Caco-2 (cell line): ENCODE measurements at regions not wholly inside any gene's neighbourhood (a gene's known extent, or its start where the extent isn't known, plus 50 kb on each side); places are given as distances from the start of the nearest gene placed in this dataset.

Source experiments
- BruUV-seq: library from RNA; stranded (reverse); fragments of 400-500 nt; replicated peaks from 2 replicates; lab custom pipeline; 2021; lab: Mats Ljungman, UMichigan
- CTCF ChIA-PET: fragments of 300-600 bp; sonication (Branson Sonifier 250); formaldehyde crosslinking; loops from one replicate; lab custom pipeline; 2022; ENCODE audit warnings: antibody characterized with exemption; lab: Charles Lee
- POLR2A ChIA-PET: fragments of 300-600 bp; sonication (Branson Sonifier 250); formaldehyde crosslinking; loops from one replicate; lab custom pipeline; 2022; ENCODE audit warnings: antibody characterized with exemption; lab: Charles Lee
- DNase-seq, 2 experiments: peaks; one replicate each; pipeline versions ENCODE4 v3.0.0 to v3.0.0-alpha.2; 2020 to 2022
- H3K27me3 ChIP-seq: replicated peaks from 2 replicates; pipeline ENCODE4 v1.6.0; 2011; ENCODE audit warnings: low read length; ENCODE audit not compliant: control insufficient read depth, insufficient read depth
- H3K36me3 ChIP-seq: 2 replicates; pipeline ENCODE4 v1.5.1; 2011; ENCODE audit warnings: low read length; ENCODE audit not compliant: control insufficient read depth, insufficient read depth
- H3K4me1 ChIP-seq: fragments of 250-450 bp; sonication (Bioruptor Pico); 2 replicates; pipeline ENCODE4 v1.5.1; 2020; ENCODE audit warnings: mild to moderate bottlenecking
- H3K4me3 ChIP-seq: 2 replicates; pipeline ENCODE4 v1.5.1; 2011; ENCODE audit warnings: low read depth, mild to moderate bottlenecking, control low read depth, low read length
- H3K9me3 ChIP-seq: fragments of 250-450 bp; sonication (Bioruptor Pico); 2 replicates; pipeline ENCODE4 v1.5.1; 2020; ENCODE audit warnings: mild to moderate bottlenecking, moderate library complexity
- H3K27ac Mint-ChIP-seq: one replicate; pipeline ENCODE4 v1.8.0; 2022; ENCODE audit warnings: mixed read lengths; ENCODE audit not compliant: unreplicated experiment
- H3K27me3 Mint-ChIP-seq: one replicate; pipeline ENCODE4 v1.8.0; 2022; ENCODE audit warnings: mixed read lengths; ENCODE audit not compliant: insufficient read depth, unreplicated experiment
- H3K36me3 Mint-ChIP-seq: one replicate; pipeline ENCODE4 v1.8.0; 2022; ENCODE audit warnings: mild to moderate bottlenecking, mixed read lengths; ENCODE audit not compliant: insufficient read depth, unreplicated experiment
- H3K4me1 Mint-ChIP-seq: one replicate; pipeline ENCODE4 v1.8.0; 2022; ENCODE audit warnings: low read depth, mixed read lengths; ENCODE audit not compliant: unreplicated experiment
- H3K4me3 Mint-ChIP-seq: one replicate; pipeline ENCODE4 v1.8.0; 2022; ENCODE audit warnings: mild to moderate bottlenecking, moderate library complexity, mixed read lengths; ENCODE audit not compliant: unreplicated experiment
- H3K9me3 Mint-ChIP-seq: one replicate; pipeline ENCODE4 v1.8.0; 2022; ENCODE audit warnings: mixed read lengths; ENCODE audit not compliant: unreplicated experiment
- intact Hi-C: fragments of 100-400 bp; cut with micrococcal nuclease; formaldehyde crosslinking; loops from one replicate; pipeline ENCODE4 v1.10.0; 2022; ENCODE audit not compliant: unreplicated experiment
- TF ChIP-seq, protein P1 (sequence below), 2 experiments: fragments of 200-600 bp in 1 of 2; IDR thresholded peaks; 1 replicate in 1 of 2; 2 replicates in 1 of 2; pipeline versions ENCODE4 v1.5.1 to v1.8.0; 2011 to 2022; ENCODE audit warnings: antibody characterized with exemption in 1 of 2, control low read depth in 1 of 2, inconsistent platforms in 1 of 2, low read depth in 1 of 2, low read length in 1 of 2, mild to moderate bottlenecking in 1 of 2, moderate library complexity in 1 of 2; ENCODE audit not compliant: insufficient read depth in 1 of 2, severe bottlenecking in 1 of 2, unreplicated experiment in 1 of 2

DNA sequence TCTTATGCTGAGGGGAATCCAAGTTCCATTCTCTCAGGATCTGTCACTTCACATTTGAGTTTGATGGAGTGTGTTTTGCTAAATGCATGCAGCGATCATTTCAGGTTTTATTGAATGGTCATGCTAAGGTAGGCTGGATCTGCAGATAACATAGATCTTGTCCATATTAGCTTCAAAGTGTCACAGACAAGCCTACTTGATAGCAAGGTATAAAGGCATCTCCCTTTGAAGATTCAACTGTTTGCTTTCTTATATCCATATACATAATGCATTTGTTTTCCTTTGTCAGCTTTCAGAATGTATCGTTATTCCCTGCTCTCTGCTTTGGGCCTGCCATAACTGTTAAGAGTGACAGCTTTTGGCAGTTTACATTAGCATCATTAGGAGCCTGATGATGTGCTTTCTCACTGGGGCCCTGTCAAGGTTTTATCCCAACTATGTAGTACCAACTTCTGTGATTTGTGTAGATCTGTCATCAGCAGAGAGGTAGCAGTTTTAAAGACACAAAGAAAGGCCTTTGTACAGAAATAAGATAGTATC lies 604.3 kb upstream of the CDH7 start:
- Histone ChIP-seq H3K9me3 (no peaks in the 10 kb centered on the region), H3K4me3 (no peak overlapping the region), H3K27me3 (no peaks in the 10 kb centered on the region), H3K4me1 (no peaks in the 10 kb centered on the region), H3K36me3 (no peaks in the 10 kb centered on the region)
- TF ChIP-seq, protein P1, sequence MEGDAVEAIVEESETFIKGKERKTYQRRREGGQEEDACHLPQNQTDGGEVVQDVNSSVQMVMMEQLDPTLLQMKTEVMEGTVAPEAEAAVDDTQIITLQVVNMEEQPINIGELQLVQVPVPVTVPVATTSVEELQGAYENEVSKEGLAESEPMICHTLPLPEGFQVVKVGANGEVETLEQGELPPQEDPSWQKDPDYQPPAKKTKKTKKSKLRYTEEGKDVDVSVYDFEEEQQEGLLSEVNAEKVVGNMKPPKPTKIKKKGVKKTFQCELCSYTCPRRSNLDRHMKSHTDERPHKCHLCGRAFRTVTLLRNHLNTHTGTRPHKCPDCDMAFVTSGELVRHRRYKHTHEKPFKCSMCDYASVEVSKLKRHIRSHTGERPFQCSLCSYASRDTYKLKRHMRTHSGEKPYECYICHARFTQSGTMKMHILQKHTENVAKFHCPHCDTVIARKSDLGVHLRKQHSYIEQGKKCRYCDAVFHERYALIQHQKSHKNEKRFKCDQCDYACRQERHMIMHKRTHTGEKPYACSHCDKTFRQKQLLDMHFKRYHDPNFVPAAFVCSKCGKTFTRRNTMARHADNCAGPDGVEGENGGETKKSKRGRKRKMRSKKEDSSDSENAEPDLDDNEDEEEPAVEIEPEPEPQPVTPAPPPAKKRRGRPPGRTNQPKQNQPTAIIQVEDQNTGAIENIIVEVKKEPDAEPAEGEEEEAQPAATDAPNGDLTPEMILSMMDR (IDR thresholded peaks at IDR 0.05; ENCODE audit: insufficient read depth in 1 of 2, low read depth in 1 of 2, low read length in 1 of 2, severe bottlenecking in 1 of 2, unreplicated experiment in 1 of 2), result no peak
- intact Hi-C loops, result no loop called here
- no peaks in the 10 kb centered on the region for H3K36me3 Mint-ChIP-seq
- no TSS peak for BruUV-seq
- ChIA-PET CTCF (no interaction called here), POLR2A (no interaction called here)
- no peaks in the 10 kb centered on the region for H3K27me3 Mint-ChIP-seq
- DNase-seq, result no peak
- H3K9me3 Mint-ChIP-seq, result no peaks in the 10 kb centered on the region
- H3K27ac Mint-ChIP-seq, result no peak overlapping the region
- no peak overlapping the region for H3K4me3 Mint-ChIP-seq
- H3K4me1 Mint-ChIP-seq, result no peaks in the 10 kb centered on the region

DNA sequence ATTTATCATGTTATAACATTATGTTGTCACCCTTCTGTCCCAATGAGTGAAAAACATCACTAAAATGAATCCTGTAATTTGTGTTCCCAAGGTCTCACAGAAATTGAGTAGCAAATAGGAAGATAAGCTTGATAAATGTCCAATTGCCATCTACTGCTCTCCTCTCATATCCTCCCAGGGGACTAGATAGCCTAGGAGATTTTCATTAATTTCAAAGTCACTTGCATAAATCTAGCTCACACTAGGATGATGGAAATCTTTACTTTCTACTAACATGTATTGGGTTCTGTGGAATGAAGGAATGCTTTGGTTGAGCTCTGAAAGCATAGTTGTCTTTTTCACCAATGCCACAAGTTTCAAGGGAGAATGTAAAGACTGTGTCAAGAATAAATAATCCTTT lies 605.5 kb upstream of the CDH7 start:
- POLR2A ChIA-PET, result no interaction called here
- intact Hi-C loops, result no loop called here
- no peak overlapping the region for H3K4me3 Mint-ChIP-seq
- no peaks in the 10 kb centered on the region for H3K36me3 ChIP-seq
- H3K4me1 Mint-ChIP-seq, result no peaks in the 10 kb centered on the region
- no peaks in the 10 kb centered on the region for H3K9me3 Mint-ChIP-seq
- CTCF ChIA-PET, result no interaction called here
- H3K27me3 Mint-ChIP-seq, result no peaks in the 10 kb centered on the region
- no peak for DNase-seq
- no TSS peak for BruUV-seq
- H3K4me1 ChIP-seq, result no peaks in the 10 kb centered on the region
- no peaks in the 10 kb centered on the region for H3K27me3 ChIP-seq
- no peaks in the 10 kb centered on the region for H3K9me3 ChIP-seq
- no peak overlapping the region for H3K27ac Mint-ChIP-seq
- no peak overlapping the region for H3K4me3 ChIP-seq
- H3K36me3 Mint-ChIP-seq, result no peaks in the 10 kb centered on the region
- TF ChIP-seq, protein P1 (IDR thresholded peaks at IDR 0.05; ENCODE audit: insufficient read depth in 1 of 2, low read depth in 1 of 2, low read length in 1 of 2, severe bottlenecking in 1 of 2, unreplicated experiment in 1 of 2), result no peak

DNA sequence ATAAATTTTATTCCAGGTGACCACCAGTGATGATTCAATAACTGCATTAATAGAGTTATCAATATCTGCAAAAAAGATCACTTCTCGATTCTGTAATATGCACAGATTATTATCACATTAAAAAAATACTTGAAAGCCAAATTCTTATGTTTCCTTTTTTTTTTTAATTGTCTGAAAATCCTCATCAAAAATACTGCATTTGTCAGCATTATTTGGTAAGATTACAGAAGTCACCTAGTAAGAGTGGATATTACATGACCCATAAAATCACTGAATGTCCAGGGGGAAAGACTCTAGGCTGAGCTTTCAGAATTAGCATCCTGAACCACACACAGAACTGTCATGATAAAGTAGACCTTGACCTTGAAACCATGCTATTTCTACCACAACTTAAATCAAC lies 617.2 kb upstream of the CDH7 start:
- TF ChIP-seq, protein P1 (IDR thresholded peaks at IDR 0.05; ENCODE audit: insufficient read depth in 1 of 2, low read depth in 1 of 2, low read length in 1 of 2, severe bottlenecking in 1 of 2, unreplicated experiment in 1 of 2), result no peak
- Histone ChIP-seq H3K9me3 (no peaks in the 10 kb centered on the region), H3K36me3 (no peaks in the 10 kb centered on the region), H3K27me3 (no peaks in the 10 kb centered on the region), H3K4me1 (no peaks in the 10 kb centered on the region), H3K4me3 (no peak overlapping the region)
- ChIA-PET POLR2A (no interaction called here), CTCF (no interaction called here)
- BruUV-seq, result no TSS peak
- Mint-ChIP-seq H3K9me3 (no peaks in the 10 kb centered on the region), H3K27ac (no peak overlapping the region), H3K36me3 (no peaks in the 10 kb centered on the region), H3K4me1 (no peaks in the 10 kb centered on the region), H3K4me3 (no peak overlapping the region), H3K27me3 (no peaks in the 10 kb centered on the region)
- intact Hi-C loops, result no loop called here
- DNase-seq, result no peak
